ENCODE measurements at regions not wholly inside any gene's neighbourhood (a gene's known extent, or its start where the extent isn't known, plus 50 kb on each side); places are given as distances from the start of the nearest gene placed in this dataset.
A peak's percentile ranks its signal among the peaks of the same experiment; 100 is the strongest.

DNA sequence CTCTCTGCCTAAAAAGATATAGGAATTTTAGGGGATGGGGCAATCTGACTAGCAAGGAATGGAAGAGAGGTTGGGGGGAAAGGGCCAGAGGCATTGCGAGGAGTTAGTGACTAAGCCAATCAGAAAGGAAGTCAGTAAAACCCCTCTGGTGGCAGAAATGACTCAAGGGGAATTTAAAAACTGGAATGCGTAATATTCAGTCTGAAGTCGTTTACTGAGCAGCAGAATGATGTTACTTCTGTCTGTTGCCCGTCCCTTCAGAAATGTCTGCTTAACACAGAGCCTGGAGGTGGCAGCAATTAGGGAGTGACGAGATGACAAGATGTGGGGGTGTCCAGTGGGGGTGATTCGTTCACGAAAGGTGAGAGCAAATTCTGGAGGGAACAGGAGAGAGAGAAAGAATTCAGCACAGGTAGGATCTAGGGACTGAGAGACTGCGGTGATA is 107.7 kb upstream of the CLMP start:
- no peak for DNase-seq

DNA sequence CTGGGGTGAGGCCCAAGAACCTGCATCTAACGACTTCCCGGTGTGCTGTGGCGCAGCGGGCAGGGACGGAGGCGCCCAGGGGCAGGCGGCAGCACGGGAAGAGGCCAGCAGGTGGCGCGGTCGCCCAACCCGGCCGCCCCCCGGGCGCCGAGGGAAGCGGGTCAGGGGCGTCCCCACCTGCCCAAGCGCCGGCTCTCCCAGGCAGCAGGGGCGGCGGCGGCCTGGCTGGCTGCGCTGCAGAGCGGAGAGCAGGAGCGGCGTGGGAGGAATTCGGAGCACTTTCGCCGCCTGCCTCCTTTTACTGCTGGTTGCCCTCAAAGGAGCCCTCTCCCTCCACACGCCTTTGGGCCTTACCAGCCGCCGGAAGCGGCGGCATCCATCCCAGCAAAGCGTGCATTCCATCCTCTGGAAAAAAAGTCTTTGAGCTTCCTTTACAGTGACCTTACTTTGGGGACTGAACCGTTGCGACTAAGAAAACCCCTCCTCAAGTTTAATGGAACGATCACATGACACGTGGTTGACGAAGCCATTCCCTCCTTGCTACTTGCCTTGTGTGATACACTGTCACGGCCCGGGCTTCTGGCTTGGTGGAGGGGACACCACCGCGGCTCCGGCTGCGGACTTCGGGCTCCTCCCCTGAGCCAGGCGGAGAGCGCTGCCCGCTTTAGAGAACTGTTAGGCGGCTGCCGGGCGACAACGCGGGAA is 106.8 kb upstream of the CLMP start:
- peak; percentile 47 for DNase-seq

DNA sequence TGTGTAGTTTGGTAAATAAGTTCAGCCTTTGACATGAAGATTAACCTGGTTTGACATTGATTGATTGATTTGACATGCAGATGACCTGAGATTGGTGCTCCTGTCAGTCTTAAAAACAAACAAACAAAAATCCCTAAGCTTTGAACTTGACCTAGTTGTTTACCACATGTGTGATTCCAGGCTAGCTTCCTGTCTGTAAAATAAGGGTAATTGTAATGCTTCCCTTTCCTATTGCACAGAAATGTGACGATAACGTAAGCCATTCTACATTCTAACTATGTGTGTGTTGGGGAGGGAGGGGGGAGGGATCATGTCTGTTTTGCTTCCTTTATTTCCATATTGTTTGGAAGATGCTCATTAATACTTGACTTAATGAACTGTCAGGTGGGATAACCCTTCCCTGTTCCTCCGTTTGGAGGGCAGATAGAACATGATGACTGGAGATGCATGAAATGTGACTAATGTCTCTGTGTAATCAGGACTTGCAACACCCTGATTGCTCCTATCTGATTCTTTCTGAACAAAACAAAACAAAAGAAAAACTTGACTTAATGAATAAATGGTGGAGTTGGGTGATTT is 106.1 kb upstream of the CLMP start:
- no peak for DNase-seq

DNA sequence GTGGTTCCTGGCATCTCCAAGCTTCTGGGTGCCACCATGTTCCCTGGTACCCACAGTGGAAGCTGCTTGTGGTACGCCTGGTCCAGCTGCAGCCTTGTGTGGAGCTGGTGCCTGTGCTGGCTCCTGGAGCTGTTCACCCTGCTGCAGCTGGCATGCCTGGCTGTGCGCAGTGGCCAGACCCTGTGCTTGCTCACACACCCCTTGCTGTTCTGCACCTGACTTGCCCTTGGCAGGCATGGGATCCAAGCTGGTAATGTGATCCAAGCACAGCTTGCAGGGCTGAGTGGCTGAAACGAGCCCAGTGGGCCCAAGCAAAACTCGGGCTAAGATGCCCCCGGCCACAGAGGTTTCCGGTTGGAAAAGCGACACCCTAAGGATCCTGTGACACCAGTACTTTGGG is 104.7 kb upstream of the CLMP start:
- DNase-seq, result no peak

DNA sequence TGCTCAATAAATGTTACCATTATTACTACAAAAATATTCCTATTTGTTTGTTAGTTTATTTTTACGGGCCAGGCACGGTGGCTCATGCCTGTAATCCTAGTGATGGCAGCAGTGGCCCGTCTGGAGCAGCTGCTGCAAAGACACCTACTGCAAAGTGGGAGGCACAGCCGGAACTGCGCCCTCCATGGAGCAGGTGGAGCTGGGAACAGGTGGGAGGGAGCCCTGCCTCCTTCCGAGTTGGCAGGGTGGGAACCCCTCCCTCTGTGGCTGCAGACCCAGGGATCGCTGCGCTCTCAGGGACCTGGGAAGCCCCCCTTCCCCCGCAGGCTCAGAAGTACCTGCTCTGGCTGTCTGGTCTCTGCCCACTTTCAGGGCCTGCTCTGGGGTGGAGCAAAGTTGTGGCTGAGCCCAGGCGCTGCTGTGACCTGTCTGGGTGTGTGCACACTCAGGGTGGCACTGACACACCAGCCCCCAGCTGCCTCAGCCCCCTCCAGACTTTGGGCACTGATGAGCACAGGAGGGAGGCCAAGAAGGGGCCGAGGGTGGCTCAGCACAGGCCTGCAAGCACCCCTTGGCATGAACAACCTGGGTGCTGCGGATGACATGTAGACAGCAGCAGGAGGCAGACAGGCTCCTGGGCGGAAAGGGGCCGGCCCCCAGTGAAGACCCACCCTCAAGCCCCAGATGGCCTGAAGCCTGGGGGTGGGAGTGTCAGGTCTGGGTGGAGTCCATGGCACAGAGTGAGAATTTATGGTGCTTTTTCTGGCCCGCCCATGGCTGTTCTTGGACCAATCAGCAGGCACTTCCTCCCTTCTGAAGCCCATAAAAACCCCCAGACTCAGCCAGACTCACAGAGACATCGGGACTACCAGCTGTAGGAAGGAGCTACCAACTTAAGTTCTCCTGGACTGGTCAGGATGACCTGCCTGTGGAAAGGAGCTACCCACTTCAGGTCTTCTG is 103.7 kb upstream of the CLMP start:
- DNase-seq, result no peak

DNA sequence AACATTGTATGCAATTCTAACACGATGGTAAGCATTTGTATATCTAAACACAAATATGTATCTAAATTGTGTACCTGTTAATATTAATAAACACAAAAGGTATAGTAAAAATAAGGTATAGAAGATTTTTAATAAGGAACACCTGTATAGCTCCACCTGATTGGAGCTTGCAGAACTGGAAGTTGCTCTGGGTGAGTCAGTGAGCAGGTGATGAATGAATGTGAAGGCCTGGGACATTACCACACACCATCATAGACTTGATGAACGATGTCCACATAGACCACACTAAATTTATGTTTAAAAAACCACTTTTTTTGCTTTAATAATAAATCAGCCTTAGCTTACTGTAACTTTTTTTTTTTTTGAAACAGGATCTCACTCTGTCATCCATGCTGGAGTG is 97.6 kb upstream of the CLMP start:
- DNase-seq, result no peak

DNA sequence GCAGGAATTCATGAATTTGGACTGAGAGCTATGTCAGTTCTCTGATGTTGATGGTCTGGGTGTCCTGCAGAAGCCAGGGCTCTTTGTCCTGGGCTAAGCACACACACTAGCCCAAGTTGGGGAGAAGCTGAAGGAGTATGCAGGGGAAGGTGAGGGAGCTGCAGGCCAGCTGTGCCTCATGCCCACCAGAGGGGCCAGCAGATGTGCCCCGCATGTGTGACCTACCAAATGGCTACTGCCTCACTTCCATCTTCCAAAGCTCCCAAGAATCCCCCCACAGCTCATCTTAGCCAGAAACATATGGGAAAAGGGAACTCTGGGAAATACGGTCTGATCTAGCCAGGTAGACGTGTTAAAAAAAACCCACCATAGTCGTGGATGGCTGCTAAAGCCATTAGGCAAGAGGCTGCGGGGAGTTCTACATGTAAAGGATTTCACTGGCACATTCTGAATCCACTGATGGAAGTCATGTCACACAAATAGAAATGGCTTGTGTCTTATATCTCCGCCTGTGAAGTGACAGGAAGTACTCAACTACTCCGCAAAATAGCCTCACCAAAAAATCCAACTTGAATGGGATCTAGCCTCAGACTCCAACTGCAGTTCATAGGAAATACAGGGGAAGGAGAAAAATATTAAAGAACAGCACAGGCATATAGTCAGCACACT is 96.3 kb upstream of the CLMP start:
- DNase-seq, result no peak

DNA sequence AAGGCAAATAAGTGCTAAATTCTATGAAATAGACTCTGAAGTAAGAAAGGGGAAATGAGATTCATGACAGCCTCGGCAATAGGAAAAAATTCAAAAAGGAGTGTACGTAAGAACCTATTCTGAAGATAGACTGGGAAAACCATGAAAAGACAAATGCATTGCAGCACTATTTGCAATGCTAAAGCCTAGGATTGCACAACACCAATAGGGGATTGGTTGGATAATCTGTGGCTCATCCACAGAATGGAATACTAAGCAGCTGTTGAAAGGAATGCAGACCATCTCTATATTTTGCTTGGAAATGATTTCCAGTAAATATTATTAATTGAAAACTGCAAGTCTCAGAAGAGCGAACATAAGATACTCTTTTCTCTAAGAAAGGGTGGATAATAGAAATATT is 91.7 kb upstream of the CLMP start:
- DNase-seq, result no peak

DNA sequence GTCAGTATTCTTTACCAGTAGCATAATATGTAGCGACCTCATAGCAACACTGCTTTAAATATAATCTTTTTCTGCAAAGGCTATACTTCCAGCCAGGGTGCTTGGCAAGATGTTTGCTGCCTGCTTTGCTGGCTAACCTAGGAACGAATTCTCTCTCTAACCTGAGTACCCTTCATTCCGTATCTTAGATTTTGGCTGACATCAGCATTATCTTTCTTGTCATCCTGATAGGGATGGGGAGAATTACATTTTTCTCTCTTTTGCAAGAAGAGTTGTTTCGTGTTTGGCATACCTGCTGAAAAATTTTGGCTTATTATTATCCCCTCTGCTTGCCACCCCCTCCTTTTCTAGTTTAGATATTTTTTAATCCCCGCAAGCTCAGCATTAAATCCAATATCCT is 91.2 kb upstream of the CLMP start:
- DNase-seq, result no peak

DNA sequence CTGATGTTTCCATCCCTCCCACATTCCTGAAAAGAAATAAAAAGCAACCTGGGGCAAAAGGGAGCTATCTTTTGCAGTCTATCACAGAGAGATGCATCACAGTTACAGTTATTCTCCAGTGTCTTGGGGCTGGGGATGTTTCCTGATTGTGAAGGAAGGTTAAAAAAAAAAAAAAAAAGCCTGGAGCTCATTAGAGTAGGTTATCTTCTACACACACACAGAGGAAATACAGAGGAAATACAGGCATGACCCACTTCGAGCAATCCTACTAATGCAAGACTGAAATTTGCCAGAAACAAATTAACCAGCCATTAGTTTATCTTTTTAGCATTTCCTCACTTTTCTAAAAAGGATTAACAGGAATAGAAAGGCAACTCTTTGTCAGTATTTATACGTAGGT is 89.4 kb upstream of the CLMP start:
- DNase-seq, result no peak

DNA sequence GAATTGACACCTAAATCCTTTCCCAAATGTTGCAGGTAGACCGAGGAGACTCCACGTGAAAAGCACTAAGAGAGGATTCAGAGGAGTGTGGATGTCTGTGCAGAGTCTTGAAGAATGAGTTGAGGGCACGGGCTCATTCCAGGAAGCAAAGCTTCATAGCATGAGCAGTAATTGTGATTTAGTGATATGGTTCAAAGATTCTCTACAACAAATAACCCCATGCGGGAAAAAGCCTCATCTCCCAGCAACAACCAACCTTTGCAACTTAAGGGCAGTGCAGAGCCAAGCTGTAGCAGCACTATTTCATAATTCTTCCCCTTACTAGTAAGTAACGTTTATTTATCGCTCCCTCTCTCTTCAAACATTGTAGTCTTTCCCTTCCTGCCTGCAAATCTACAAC is 87.5 kb upstream of the CLMP start:
- DNase-seq, result no peak

DNA sequence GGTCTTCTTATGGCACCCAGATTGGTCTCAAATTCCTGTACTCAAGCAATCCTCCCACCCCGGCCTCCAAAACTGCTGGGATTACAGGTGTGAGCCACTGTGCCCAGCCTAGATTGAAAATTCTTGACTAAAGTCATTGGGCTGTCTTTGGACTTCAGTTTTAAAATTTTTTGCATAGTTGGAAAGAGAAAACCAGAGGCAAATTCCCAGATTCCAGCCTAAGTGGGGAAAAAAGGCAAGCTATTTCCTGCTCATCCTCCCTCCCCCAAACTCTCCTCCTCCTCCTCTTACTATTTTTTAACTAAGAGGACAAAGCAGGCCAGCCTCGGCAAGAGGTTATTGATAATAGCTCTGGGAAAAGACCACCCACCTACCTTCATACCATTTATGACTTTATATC is 78.6 kb upstream of the CLMP start:
- no peak for DNase-seq

DNA sequence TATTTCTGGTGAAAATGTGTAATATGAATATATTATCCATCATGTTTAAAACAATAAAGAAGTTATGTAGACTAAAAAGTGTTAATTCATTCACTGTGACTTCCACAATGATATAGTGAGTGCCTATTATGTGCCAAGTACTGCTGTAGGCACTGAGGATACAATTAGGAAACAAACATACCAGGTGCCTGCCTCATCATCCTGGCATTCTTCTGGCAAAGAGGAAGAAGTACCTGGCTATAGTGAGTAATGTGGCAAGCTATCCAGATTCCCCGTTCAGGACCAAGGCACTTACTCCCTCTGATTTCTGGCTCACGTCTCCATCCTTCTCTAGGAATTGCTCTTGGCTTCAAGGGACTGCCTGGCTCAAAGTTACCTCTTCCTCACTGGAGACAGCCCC is 77.5 kb upstream of the CLMP start:
- DNase-seq, result no peak

DNA sequence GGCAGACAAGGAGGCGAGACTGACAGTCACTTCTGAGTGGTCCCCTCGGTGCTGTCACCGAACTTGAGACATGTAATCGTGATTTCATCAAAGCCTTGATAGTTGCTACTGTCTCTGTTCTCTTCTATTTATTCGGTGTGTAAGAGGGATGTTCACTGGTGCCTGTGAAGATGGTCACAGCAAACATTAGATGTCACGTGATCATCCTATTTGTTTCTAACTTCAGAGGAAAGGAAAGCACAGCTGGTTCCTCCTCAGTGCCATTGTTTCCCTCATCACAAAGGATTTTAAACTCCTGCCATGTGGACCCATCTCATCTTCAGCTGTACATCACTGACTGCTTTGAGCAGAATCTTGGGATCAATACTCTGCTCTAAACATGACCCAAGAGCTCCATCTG is 73.1 kb upstream of the CLMP start:
- DNase-seq, result peak; percentile 1

DNA sequence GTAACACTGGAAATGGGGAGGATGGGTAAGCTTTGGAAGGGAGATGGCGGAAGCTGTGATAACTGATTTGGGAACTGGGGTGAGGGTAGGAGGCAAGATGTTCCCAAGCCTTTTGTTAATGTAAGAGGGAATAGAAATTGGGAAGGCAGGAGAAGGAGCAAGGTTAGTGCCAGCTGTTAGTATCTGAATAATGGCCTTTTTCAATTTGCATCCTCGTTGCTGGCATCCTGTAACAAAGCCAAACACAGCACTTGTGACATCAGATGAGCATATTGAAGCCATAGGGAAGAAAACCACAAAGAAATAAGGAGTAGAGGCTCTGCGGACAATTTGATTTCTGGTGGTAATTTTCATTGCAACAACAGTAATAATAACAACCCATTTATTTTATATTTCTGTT is 70.9 kb upstream of the CLMP start:
- DNase-seq, result no peak

DNA sequence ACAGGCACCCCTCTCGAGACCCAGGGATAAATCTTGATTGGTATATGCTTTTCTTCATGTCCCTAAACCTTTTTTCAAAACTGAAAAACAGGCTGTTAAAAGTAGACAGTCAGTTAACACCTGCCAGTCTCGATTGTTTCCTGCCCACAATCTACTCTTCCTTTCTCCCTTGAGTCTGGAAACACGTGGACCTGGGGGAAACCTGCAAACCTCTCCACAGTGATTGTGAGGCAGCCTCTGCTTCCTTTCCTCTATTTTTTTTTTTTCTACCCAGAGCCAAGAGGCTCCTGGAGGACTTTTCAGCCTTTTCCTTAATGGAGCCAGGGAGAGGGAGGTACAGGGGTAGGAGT is 69.4 kb upstream of the CLMP start:
- no peak for DNase-seq

DNA sequence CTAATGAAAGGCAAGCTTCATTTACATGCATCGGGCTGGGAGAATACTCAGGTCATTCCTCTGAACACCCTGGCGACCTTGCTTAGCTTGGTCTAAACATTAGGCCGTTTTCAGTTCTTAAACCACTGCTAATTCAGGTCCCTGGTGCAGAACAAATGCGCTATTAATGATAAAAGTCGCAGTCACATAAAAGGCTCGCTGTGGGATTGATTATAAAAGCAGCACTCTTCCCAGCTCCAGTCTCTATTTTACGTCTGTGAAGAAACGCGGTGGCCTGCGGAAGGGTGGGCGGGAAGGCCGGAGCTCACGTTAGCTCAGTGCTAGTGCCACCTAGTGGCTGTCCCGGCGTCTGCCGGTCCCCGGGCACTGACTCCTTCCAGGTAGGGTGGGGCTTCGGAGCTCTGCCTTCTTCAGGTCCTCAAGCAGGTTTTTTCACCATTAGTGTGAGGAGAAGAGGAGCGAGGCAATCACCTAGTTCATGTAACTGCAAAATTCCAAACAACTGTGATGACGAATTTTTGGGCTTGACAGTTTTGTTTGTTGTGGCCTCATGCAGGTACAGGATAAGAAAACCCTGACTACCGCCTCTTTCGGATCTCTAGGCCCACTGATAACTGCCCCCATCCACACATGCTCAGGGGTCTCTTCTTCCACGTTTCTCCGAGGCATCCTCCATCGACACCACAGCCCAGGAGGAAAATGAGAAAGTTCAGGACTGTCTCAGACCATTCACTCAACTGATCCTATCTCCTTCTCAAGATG is 66.5 kb upstream of the CLMP start:
- DNase-seq, result peak; percentile 83

DNA sequence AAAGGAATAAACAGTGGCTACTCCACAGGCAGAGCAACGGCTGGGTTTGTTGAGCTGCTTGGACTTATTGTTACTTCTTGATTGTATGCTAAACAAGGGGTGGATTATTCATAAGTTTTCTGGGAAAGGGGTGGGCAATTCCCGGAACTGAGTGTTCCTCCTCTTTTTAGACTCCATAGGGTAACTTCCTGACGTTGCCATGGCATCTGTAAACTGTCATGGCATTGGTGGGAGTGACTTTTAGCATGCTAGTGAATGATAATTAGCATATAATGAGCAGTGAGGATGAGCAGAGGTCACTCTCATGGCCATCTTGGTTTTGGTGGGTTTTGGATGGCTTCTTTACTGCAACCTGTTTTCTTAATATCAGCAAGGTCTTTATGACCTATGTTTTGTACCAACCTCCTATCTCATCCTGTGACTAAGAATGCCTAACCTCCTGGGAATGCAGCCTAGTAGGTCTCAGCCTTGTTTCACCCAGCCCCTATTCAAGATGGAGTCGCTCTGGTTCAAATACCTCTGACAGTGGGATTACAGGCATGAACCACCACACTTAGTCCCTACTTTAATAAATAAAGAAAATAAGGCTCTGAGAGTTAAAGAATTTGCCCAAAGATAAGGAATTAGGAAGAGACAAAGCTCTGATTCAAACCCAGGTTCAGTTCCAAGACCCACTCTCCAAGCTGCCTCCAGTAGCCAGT is 65.6 kb upstream of the CLMP start:
- no peak for DNase-seq

DNA sequence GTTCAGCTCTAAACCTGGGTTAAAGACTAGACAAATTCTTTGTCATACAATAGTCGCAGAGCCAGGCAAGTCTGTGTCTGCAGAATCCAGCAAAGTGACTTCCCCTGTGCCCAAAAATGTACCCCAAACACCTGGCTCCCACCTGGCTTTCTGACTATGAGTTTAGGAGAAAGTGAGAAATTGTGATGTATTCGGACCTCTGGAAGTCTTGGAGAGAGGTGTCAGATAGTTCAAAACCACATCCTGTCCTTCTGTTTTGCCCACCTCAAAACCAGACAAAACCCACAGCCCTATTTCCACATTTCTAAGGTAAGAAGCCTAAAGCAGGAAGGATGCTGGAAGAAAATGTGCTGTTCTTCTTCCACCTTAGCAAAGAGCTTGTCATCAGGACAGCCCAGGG is 63.8 kb upstream of the CLMP start:
- DNase-seq, result no peak

DNA sequence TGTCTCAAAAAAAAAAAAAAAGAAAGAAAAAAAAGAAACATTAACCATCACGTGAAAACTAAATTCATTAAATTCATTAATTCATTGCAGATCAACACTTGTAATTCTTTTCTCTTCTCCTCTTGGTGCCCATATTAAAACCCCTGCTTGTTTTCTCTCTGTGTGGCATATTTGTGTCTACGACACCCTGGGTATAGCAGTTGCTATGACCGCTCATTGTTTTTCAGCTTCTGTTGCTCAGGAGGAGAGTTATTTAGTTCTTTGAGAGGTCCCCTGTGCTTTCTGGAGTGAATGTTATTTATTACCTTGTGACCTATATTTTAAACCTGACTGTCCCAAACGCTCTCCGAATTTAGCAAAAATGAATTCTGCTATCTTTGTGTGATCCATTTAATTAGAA is 62.3 kb upstream of the CLMP start:
- no peak for DNase-seq

DNA sequence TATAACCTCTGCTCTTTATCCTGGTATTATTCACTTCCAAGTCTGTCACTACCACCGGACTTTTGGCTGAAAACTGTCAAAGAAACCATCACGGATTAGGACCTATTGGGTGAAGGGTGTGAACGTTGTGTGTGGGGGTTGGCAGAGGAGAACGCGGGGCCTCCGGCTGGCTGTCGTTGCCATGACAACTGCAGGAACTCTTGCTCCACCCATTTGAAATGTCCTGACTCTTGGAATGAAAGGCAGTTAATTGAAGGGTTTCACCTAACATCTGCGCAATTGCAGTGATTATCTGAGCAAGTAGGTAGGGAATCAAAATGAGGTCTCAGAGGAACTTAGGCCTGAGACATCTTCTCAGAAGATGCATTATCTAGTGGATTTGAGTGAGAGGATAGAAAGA is 60.9 kb upstream of the CLMP start:
- peak; percentile 12 for DNase-seq

DNA sequence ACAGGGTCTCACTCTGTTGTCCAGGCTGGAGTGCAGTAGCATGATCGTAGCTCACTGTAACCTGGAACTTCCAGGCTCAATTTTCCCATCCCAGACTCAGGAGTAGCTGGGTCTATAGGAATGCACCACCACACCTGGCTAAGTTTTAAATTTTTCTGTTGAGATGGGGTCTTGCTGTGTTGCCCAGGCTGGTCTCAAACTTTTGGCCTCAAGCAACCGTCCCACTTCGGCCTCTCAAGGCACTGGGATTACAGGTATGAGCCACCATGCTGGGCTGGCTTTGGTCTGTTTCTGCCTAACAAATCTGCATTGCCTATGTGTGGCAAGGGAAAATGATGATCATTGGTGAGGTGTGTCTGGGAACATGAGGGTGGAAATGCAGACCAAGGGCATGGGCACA is 59.3 kb upstream of the CLMP start:
- no peak for DNase-seq

Measured in NCI-H1436 (cell line).